GM23338 (cell line): ENCODE measurements at regions not wholly inside any gene's neighbourhood (a gene's known extent, or its start where the extent isn't known, plus 50 kb on each side); places are given as distances from the start of the nearest gene placed in this dataset.

Experiments
- CREB1 ChIP-seq: fragments of 250-450 bp; sonication (Bioruptor Pico); IDR thresholded peaks from 2 replicates; pipeline ENCODE4 v1.5.0; 2020; ENCODE audit warnings: low read depth, mild to moderate bottlenecking, moderate library complexity
- EZH2 ChIP-seq: fragments of 200-600 bp; sonication (generic); IDR thresholded peaks from one replicate; pipeline ENCODE4 v1.8.0; 2017; ENCODE audit warnings: antibody characterized with exemption, mild to moderate bottlenecking, low read depth; ENCODE audit not compliant: unreplicated experiment
- EZH2phosphoT487 ChIP-seq: fragments of 200-600 bp; sonication (generic); IDR thresholded peaks from one replicate; pipeline ENCODE4 v1.8.1; 2018; ENCODE audit warnings: antibody characterized with exemption; ENCODE audit not compliant: unreplicated experiment
- JUNB ChIP-seq: IDR thresholded peaks from one replicate; pipeline ENCODE4 v1.6.1; 2016; ENCODE audit warnings: antibody characterized with exemption; ENCODE audit not compliant: unreplicated experiment
- NANOG ChIP-seq: IDR thresholded peaks from 2 replicates; pipeline ENCODE4 v1.6.1; 2016; ENCODE audit warnings: antibody characterized with exemption, borderline replicate concordance
- POLR2AphosphoS5 ChIP-seq: IDR thresholded peaks from 2 replicates; pipeline ENCODE4 v1.6.1; 2016; ENCODE audit warnings: antibody characterized with exemption, low read depth
- ZNF114 ChIP-seq: fragments of 250-450 bp; sonication (Bioruptor Pico); IDR thresholded peaks from 2 replicates; pipeline ENCODE4 v1.5.0; 2020; ENCODE audit warnings: mild to moderate bottlenecking, moderate library complexity
- ZNF331 ChIP-seq: fragments of 250-450 bp; sonication (Bioruptor Pico); IDR thresholded peaks from 2 replicates; pipeline ENCODE4 v1.5.0; 2020; ENCODE audit warnings: low read depth, mild to moderate bottlenecking, moderate library complexity
- TF ChIP-seq, protein P1 (sequence below), 2 experiments: fragments of 200-600 bp in 1 of 2; sonication (generic) in 1 of 2; conservative IDR thresholded peaks; 2 replicates each; pipeline versions ENCODE4 v1.5.1 to v1.6.1; 2016 to 2017; ENCODE audit warnings: antibody characterized with exemption in 2 of 2, low read depth in 2 of 2, mild to moderate bottlenecking in 2 of 2, moderate library complexity in 1 of 2
- TF ChIP-seq, protein P2 (sequence below): IDR thresholded peaks from 2 replicates; pipeline ENCODE4 v1.6.1; 2016; ENCODE audit warnings: antibody characterized with exemption
- TF ChIP-seq, protein P3 (sequence below): IDR thresholded peaks from one replicate; pipeline ENCODE4 v1.6.1; 2018; ENCODE audit warnings: antibody characterized with exemption; ENCODE audit not compliant: unreplicated experiment
- TF ChIP-seq, protein P4 (sequence below): fragments of 250-450 bp; sonication (Bioruptor Pico); IDR thresholded peaks from 2 replicates; pipeline ENCODE4 v1.5.0; 2020; ENCODE audit warnings: mild to moderate bottlenecking, moderate library complexity

DNA sequence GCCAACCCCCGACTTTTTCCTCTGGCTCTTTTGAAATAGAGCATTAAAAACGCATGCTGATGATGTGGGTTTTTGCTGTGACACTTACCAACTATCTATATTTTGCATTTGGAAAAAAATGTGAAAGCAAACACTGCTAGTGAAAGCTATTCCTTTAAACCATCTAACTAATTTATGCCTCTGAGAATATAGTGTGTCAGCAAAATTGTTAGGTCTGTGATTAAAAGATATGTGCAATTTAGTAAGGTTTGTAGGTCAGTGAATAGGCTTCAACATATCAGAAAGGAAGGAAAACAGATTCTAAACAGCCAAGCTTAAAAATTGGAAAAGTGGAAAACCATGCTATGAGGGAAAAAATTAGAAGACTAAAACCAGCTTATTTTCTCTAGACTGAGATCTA is 1929.3 kb downstream of the NCAM2 start:
- TF ChIP-seq, protein P1, sequence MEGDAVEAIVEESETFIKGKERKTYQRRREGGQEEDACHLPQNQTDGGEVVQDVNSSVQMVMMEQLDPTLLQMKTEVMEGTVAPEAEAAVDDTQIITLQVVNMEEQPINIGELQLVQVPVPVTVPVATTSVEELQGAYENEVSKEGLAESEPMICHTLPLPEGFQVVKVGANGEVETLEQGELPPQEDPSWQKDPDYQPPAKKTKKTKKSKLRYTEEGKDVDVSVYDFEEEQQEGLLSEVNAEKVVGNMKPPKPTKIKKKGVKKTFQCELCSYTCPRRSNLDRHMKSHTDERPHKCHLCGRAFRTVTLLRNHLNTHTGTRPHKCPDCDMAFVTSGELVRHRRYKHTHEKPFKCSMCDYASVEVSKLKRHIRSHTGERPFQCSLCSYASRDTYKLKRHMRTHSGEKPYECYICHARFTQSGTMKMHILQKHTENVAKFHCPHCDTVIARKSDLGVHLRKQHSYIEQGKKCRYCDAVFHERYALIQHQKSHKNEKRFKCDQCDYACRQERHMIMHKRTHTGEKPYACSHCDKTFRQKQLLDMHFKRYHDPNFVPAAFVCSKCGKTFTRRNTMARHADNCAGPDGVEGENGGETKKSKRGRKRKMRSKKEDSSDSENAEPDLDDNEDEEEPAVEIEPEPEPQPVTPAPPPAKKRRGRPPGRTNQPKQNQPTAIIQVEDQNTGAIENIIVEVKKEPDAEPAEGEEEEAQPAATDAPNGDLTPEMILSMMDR (conservative IDR thresholded peaks at IDR 0.05; ENCODE audit: low read depth in 2 of 2), result no peak
- TF ChIP-seq, protein P2, sequence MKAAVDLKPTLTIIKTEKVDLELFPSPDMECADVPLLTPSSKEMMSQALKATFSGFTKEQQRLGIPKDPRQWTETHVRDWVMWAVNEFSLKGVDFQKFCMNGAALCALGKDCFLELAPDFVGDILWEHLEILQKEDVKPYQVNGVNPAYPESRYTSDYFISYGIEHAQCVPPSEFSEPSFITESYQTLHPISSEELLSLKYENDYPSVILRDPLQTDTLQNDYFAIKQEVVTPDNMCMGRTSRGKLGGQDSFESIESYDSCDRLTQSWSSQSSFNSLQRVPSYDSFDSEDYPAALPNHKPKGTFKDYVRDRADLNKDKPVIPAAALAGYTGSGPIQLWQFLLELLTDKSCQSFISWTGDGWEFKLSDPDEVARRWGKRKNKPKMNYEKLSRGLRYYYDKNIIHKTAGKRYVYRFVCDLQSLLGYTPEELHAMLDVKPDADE, result no peak
- no peak for TF ChIP-seq EZH2
- no peak for TF ChIP-seq POLR2AphosphoS5
- no peak for TF ChIP-seq ZNF114 (CRISPR knock-in tag)
- TF ChIP-seq EZH2phosphoT487, result no peak
- TF ChIP-seq, protein P3, sequence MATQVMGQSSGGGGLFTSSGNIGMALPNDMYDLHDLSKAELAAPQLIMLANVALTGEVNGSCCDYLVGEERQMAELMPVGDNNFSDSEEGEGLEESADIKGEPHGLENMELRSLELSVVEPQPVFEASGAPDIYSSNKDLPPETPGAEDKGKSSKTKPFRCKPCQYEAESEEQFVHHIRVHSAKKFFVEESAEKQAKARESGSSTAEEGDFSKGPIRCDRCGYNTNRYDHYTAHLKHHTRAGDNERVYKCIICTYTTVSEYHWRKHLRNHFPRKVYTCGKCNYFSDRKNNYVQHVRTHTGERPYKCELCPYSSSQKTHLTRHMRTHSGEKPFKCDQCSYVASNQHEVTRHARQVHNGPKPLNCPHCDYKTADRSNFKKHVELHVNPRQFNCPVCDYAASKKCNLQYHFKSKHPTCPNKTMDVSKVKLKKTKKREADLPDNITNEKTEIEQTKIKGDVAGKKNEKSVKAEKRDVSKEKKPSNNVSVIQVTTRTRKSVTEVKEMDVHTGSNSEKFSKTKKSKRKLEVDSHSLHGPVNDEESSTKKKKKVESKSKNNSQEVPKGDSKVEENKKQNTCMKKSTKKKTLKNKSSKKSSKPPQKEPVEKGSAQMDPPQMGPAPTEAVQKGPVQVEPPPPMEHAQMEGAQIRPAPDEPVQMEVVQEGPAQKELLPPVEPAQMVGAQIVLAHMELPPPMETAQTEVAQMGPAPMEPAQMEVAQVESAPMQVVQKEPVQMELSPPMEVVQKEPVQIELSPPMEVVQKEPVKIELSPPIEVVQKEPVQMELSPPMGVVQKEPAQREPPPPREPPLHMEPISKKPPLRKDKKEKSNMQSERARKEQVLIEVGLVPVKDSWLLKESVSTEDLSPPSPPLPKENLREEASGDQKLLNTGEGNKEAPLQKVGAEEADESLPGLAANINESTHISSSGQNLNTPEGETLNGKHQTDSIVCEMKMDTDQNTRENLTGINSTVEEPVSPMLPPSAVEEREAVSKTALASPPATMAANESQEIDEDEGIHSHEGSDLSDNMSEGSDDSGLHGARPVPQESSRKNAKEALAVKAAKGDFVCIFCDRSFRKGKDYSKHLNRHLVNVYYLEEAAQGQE, result no peak
- TF ChIP-seq ZNF331 (CRISPR knock-in tag), result no peak
- no peak for TF ChIP-seq NANOG
- no peak for TF ChIP-seq CREB1 (CRISPR knock-in tag)
- TF ChIP-seq JUNB, result no peak
- TF ChIP-seq, protein P4, sequence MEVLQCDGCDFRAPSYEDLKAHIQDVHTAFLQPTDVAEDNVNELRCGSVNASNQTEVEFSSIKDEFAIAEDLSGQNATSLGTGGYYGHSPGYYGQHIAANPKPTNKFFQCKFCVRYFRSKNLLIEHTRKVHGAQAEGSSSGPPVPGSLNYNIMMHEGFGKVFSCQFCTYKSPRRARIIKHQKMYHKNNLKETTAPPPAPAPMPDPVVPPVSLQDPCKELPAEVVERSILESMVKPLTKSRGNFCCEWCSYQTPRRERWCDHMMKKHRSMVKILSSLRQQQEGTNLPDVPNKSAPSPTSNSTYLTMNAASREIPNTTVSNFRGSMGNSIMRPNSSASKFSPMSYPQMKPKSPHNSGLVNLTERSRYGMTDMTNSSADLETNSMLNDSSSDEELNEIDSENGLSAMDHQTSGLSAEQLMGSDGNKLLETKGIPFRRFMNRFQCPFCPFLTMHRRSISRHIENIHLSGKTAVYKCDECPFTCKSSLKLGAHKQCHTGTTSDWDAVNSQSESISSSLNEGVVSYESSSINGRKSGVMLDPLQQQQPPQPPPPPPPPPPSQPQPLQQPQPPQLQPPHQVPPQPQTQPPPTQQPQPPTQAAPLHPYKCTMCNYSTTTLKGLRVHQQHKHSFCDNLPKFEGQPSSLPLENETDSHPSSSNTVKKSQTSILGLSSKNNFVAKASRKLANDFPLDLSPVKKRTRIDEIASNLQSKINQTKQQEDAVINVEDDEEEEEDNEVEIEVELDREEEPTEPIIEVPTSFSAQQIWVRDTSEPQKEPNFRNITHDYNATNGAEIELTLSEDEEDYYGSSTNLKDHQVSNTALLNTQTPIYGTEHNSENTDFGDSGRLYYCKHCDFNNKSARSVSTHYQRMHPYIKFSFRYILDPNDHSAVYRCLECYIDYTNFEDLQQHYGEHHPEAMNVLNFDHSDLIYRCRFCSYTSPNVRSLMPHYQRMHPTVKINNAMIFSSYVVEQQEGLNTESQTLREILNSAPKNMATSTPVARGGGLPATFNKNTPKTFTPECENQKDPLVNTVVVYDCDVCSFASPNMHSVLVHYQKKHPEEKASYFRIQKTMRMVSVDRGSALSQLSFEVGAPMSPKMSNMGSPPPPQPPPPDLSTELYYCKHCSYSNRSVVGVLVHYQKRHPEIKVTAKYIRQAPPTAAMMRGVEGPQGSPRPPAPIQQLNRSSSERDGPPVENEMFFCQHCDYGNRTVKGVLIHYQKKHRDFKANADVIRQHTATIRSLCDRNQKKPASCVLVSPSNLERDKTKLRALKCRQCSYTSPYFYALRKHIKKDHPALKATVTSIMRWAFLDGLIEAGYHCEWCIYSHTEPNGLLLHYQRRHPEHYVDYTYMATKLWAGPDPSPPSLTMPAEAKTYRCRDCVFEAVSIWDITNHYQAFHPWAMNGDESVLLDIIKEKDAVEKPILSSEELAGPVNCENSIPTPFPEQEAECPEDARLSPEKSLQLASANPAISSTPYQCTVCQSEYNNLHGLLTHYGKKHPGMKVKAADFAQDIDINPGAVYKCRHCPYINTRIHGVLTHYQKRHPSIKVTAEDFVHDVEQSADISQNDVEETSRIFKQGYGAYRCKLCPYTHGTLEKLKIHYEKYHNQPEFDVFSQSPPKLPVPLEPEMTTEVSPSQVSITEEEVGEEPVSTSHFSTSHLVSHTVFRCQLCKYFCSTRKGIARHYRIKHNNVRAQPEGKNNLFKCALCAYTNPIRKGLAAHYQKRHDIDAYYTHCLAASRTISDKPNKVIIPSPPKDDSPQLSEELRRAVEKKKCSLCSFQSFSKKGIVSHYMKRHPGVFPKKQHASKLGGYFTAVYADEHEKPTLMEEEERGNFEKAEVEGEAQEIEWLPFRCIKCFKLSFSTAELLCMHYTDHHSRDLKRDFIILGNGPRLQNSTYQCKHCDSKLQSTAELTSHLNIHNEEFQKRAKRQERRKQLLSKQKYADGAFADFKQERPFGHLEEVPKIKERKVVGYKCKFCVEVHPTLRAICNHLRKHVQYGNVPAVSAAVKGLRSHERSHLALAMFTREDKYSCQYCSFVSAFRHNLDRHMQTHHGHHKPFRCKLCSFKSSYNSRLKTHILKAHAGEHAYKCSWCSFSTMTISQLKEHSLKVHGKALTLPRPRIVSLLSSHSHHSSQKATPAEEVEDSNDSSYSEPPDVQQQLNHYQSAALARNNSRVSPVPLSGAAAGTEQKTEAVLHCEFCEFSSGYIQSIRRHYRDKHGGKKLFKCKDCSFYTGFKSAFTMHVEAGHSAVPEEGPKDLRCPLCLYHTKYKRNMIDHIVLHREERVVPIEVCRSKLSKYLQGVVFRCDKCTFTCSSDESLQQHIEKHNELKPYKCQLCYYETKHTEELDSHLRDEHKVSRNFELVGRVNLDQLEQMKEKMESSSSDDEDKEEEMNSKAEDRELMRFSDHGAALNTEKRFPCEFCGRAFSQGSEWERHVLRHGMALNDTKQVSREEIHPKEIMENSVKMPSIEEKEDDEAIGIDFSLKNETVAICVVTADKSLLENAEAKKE (CRISPR knock-in tag), result no peak
